DMS153 treated with DMSO at 0.1 percent for 48 hours (cell line): ENCODE measurements at regions not wholly inside any gene's neighbourhood (a gene's known extent, or its start where the extent isn't known, plus 50 kb on each side); places are given as distances from the start of the nearest gene placed in this dataset.

Experiments
- DNase-seq: peaks from one replicate; lab custom pipeline; 2025; ENCODE audit not compliant: unreplicated experiment; lab: John Stamatoyannopoulos, UW

- no peak for DNase-seq
These were observed 133.1 kb upstream of the PCSK2 start for GRCh38 chr20:17093782-17094181.

- DNase-seq, result no peak
These were observed 129.2 kb upstream of the PCSK2 start for GRCh38 chr20:17097603-17098002.

- DNase-seq, result no peak
These were observed 126.3 kb upstream of the PCSK2 start for GRCh38 chr20:17100506-17100905.

- DNase-seq, result no peak
These were observed 119.7 kb upstream of the PCSK2 start for GRCh38 chr20:17107127-17107526.

GRCh38 chr20:17108896-17109295 is 117.9 kb upstream of the PCSK2 start:
- DNase-seq, result no peak

GRCh38 chr20:17109307-17109706 is 117.5 kb upstream of the PCSK2 start:
- DNase-seq, result peak; percentile 66

GRCh38 chr20:17128206-17128605 is 98.6 kb upstream of the PCSK2 start:
- no peak for DNase-seq

- DNase-seq, result no peak
These were observed 97.8 kb upstream of the PCSK2 start for GRCh38 chr20:17129089-17129488.

- DNase-seq, result no peak
These were observed 89.1 kb upstream of the PCSK2 start for GRCh38 chr20:17137692-17138091.

GRCh38 chr20:17138237-17138636 is 88.6 kb upstream of the PCSK2 start:
- DNase-seq, result no peak

- no peak for DNase-seq
These were observed 85.9 kb upstream of the PCSK2 start for GRCh38 chr20:17140894-17141293.

- DNase-seq, result no peak
These were observed 85.3 kb upstream of the PCSK2 start for GRCh38 chr20:17141568-17141967.

GRCh38 chr20:17142666-17143065 is 84.2 kb upstream of the PCSK2 start:
- DNase-seq, result no peak

GRCh38 chr20:17150858-17151257 is 76.0 kb upstream of the PCSK2 start:
- DNase-seq, result no peak

GRCh38 chr20:17155401-17155800 is 71.4 kb upstream of the PCSK2 start:
- DNase-seq, result no peak

GRCh38 chr20:17158701-17159100 is 68.1 kb upstream of the PCSK2 start:
- no peak for DNase-seq

- DNase-seq, result no peak
These were observed 65.0 kb upstream of the PCSK2 start for GRCh38 chr20:17161673-17162481.

GRCh38 chr20:17168026-17168612 is 58.7 kb upstream of the PCSK2 start:
- DNase-seq, result no peak

- peak; percentile 94 for DNase-seq
These were observed 57.2 kb upstream of the PCSK2 start for GRCh38 chr20:17169585-17170136.

GRCh38 chr20:17171746-17172280 is 55.0 kb upstream of the PCSK2 start:
- DNase-seq, result no peak

GRCh38 chr20:17172836-17173516 is 53.9 kb upstream of the PCSK2 start:
- no peak for DNase-seq
